NB4 (cell line): ENCODE measurements at regions not wholly inside any gene's neighbourhood (a gene's known extent, or its start where the extent isn't known, plus 50 kb on each side); places are given as distances from the start of the nearest gene placed in this dataset.

ENCODE experiments used
- MYC ChIP-seq: IDR thresholded peaks from 2 replicates; pipeline ENCODE4 v1.6.1; 2011; ENCODE audit warnings: low read depth, low read length
- POLR2A ChIP-seq: IDR thresholded peaks from 2 replicates; pipeline ENCODE4 v1.6.1; 2011; ENCODE audit warnings: mild to moderate bottlenecking; ENCODE audit not compliant: insufficient read length; ENCODE audit errors: extremely low read depth
- TF ChIP-seq, protein P1 (sequence below): IDR thresholded peaks from one replicate; pipeline ENCODE4 v1.5.1; 2012; ENCODE audit warnings: low read depth, low read length
- TF ChIP-seq, protein P2 (sequence below): IDR thresholded peaks from 2 replicates; pipeline ENCODE4 v1.6.1; 2011; ENCODE audit warnings: low read depth, low read length

DNA sequence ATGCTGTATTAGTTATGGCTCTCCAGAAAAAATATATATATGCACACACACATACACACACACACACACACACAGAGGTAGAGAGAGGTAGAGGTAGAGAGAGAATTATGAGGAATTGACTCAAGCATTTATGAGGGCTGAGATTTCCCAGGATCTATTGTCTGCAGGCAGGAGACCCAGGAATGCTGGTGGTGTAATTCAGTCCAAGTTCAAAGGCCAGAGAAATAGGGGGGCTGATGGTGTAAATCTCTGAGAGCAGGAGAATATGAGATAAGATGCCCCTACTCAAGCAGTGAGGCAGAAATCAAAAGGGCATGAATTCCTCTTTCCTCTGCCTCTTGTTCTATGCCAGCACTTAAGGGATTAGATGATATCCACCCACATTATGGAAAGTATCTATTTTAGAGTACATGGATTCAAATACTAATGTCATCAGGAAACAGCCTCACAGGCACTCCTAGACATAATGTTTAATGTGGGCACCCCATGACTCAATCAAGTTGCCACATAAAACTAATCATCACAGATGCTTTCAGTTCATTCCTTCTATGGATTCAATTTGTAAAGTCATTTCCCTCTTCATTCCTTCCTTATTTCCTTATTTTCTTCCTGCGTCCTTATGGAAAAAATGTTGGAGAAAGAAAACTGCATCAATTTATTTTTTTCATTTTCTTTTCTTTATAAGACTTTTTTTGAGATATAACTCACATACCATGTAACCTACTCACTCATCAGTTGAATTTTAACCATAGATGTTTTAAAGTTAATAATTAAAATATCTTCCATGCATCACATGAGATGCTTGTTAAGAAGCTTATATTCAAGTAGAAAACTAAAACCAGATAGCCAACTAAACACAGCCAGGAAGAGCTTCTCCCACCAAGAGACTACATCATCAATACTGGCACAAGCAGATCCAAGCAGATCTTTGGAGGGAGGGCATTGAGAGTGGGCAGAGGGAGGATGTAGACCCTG lies 406.2 kb downstream of the MBD2 start:
- TF ChIP-seq, protein P1, sequence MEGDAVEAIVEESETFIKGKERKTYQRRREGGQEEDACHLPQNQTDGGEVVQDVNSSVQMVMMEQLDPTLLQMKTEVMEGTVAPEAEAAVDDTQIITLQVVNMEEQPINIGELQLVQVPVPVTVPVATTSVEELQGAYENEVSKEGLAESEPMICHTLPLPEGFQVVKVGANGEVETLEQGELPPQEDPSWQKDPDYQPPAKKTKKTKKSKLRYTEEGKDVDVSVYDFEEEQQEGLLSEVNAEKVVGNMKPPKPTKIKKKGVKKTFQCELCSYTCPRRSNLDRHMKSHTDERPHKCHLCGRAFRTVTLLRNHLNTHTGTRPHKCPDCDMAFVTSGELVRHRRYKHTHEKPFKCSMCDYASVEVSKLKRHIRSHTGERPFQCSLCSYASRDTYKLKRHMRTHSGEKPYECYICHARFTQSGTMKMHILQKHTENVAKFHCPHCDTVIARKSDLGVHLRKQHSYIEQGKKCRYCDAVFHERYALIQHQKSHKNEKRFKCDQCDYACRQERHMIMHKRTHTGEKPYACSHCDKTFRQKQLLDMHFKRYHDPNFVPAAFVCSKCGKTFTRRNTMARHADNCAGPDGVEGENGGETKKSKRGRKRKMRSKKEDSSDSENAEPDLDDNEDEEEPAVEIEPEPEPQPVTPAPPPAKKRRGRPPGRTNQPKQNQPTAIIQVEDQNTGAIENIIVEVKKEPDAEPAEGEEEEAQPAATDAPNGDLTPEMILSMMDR, result no peak
- TF ChIP-seq POLR2A (no peak), MYC (no peak)
- TF ChIP-seq, protein P2, sequence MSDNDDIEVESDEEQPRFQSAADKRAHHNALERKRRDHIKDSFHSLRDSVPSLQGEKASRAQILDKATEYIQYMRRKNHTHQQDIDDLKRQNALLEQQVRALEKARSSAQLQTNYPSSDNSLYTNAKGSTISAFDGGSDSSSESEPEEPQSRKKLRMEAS, result no peak
